ENCODE measurements at regions not wholly inside any gene's neighbourhood (a gene's known extent, or its start where the extent isn't known, plus 50 kb on each side); places are given as distances from the start of the nearest gene placed in this dataset.

DNA sequence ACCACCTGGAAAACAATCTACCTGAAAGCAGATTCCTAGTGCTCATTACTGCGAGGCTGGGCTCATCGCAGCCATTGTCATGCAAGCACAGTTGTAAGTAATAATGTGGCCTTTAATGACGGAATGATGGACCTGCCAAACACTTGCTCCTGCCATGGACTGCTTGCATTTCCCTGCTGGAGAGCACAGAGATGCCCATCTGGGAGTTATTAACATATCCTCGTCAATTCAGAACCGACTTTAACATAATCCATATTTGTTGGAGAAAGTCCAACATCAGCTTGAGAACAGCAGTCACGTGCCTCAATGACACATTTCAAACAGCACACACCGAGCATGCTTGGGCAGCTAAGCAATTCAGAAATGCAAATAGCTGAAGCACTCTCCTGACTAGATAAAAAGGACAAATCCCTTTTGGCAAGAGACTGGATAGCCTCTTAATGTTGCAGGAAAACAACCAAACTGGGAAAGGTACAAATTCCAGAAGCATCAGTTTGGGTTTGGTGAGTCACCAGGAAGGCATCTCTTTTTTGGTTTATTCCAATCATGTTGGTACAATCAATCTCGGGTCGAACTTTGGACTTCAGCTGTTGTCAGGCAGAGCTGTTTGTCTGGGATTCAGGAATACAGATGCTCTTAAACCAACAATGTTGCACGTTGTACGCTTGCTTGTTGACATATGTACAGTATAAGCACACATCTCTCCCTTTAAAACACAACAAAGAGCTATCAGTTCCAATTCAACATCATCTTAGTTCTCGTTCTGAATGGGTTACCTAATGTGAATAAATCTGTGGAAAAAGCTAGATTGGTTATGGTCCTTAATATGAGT is 395.8 kb downstream of the LNPK start:
- TF ChIP-seq, protein P1, sequence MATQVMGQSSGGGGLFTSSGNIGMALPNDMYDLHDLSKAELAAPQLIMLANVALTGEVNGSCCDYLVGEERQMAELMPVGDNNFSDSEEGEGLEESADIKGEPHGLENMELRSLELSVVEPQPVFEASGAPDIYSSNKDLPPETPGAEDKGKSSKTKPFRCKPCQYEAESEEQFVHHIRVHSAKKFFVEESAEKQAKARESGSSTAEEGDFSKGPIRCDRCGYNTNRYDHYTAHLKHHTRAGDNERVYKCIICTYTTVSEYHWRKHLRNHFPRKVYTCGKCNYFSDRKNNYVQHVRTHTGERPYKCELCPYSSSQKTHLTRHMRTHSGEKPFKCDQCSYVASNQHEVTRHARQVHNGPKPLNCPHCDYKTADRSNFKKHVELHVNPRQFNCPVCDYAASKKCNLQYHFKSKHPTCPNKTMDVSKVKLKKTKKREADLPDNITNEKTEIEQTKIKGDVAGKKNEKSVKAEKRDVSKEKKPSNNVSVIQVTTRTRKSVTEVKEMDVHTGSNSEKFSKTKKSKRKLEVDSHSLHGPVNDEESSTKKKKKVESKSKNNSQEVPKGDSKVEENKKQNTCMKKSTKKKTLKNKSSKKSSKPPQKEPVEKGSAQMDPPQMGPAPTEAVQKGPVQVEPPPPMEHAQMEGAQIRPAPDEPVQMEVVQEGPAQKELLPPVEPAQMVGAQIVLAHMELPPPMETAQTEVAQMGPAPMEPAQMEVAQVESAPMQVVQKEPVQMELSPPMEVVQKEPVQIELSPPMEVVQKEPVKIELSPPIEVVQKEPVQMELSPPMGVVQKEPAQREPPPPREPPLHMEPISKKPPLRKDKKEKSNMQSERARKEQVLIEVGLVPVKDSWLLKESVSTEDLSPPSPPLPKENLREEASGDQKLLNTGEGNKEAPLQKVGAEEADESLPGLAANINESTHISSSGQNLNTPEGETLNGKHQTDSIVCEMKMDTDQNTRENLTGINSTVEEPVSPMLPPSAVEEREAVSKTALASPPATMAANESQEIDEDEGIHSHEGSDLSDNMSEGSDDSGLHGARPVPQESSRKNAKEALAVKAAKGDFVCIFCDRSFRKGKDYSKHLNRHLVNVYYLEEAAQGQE (IDR thresholded peaks at IDR 0.05; ENCODE audit: low read depth), result no peak
- TF ChIP-seq CEBPB (IDR thresholded peaks at IDR 0.05) (no peak), YY1 (IDR thresholded peaks at IDR 0.05; ENCODE audit: low read depth) (no peak), NFIC (IDR thresholded peaks at IDR 0.05) (no peak), TCF12 (IDR thresholded peaks at IDR 0.05; ENCODE audit: low read depth) (no peak), EP300 (IDR thresholded peaks at IDR 0.05; ENCODE audit: borderline replicate concordance) (no peak), ZBTB7A (IDR thresholded peaks at IDR 0.05; ENCODE audit: low read depth) (no peak), TEAD4 (IDR thresholded peaks at IDR 0.05) (no peak)
- TF ChIP-seq, protein P2, sequence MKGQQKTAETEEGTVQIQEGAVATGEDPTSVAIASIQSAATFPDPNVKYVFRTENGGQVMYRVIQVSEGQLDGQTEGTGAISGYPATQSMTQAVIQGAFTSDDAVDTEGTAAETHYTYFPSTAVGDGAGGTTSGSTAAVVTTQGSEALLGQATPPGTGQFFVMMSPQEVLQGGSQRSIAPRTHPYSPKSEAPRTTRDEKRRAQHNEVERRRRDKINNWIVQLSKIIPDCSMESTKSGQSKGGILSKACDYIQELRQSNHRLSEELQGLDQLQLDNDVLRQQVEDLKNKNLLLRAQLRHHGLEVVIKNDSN (IDR thresholded peaks at IDR 0.05), result no peak
- TF ChIP-seq, protein P3, sequence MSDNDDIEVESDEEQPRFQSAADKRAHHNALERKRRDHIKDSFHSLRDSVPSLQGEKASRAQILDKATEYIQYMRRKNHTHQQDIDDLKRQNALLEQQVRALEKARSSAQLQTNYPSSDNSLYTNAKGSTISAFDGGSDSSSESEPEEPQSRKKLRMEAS (IDR thresholded peaks at IDR 0.05), result no peak
